NOMO-1 treated with dmso at 0.1 percent for 144 hours (cell line): ENCODE measurements at regions not wholly inside any gene's neighbourhood (a gene's known extent, or its start where the extent isn't known, plus 50 kb on each side); places are given as distances from the start of the nearest gene placed in this dataset.
"Not testable (repeated sequence)": the region's sequence is repeated elsewhere in the genome, so short reads cannot be mapped to it uniquely, and the experiment has no call there.

ENCODE experiments used
- DNase-seq: peaks from one replicate; lab custom pipeline; 2025; ENCODE audit not compliant: unreplicated experiment; lab: John Stamatoyannopoulos, UW

- no peak for DNase-seq
Observed at GRCh38 chr13:87153371-87153770, 517.8 kb upstream of the SLITRK5 start.

DNA sequence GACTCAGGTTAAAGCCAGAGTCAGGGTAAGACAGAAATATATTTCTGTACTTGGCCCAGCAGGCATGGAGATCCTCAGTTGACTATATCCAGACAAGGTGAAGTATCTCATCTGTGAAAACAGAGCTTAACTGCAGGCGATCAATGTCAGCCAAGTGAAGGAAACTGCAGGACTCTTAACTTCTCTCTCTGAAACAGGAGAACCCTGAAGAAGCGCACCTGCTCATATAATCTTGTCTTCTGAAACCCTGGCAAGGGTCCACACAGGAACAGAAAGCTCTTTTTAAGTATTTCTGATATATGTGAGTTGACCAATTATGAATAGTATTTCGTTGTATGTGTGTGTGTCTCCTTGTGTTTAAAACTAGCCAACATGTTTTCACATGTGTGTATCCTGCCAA is 504.8 kb upstream of the SLITRK5 start:
- no peak for DNase-seq

- no peak for DNase-seq
Observed at GRCh38 chr13:87168390-87168789, 502.8 kb upstream of the SLITRK5 start.

- DNase-seq = no peak
Observed at GRCh38 chr13:87169337-87169736, 501.8 kb upstream of the SLITRK5 start.

DNA sequence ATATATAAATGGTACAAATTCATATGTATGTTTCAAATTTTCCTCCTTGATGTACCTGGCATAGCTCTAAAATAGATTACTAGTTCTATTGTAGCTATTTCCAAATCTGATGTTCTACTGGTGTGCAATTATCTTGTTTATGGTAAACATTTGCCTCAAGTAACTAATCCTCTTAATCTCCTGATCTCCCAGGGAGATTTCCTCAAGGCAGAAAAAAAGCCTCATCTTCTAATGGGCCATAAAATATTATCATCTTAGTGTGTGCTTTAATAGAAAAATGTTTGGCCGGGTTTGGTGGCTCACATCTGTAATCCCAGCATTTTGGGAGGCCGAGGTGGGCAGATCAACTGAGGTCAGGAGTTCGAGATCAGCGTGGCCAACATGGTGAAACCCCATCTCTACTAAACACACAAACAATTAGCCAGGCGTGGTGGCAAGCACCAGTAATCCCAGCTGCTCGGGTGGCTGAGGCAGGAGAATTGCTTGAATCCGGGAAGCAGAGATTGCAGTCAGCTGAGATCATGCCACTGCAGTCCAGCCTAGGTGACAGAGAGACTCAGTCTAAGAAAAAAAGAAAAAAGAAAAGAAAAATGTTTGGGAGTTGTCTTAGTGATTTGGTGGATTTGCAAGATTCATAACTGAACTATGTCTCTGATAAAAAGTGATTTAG is 498.9 kb upstream of the SLITRK5 start:
- no peak for DNase-seq

- DNase-seq = not testable (repeated sequence)
Observed at GRCh38 chr13:87185138-87185537, 486.0 kb upstream of the SLITRK5 start.

GRCh38 chr13:87186647-87187046 is 484.5 kb upstream of the SLITRK5 start:
- DNase-seq = not testable (repeated sequence)

DNA sequence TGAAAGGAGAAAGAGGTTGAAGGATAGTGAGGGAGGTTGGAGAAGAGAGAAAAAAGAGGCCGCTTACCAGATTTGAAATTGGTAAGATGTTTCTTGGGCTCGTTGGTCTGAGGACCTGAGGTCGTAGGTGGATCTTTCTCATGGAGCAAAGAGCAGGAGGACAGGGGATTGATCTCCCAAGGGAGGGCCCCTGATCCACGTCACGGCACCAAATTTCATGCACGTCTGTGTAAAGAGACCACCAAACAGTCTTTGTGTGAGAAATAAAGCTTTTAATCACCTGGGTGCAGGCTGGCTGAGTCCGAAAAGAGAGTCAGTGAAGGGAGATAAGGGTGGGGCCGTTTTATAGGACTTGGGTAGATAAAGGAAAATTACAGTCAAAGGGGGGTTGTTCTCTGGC is 479.7 kb upstream of the SLITRK5 start:
- not testable (repeated sequence) for DNase-seq

DNA sequence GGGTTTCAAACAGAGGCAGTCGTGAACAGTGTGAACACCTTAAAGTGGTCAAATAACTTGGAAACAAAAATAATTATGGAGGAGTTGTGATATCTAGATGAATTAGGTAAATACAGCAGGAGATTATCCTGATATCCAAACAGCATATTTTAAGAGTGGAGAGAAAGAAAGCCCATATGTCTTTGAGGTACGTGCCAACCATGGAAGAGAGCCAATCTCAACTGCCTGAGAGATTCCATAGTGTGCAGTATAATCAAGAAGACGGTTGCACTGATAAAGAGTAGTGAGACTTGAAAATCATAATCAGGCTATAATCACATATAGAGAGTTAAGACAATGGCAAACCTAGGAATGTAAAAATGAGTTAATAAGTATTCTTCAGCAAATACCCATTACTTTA is 472.8 kb upstream of the SLITRK5 start:
- DNase-seq = no peak

DNA sequence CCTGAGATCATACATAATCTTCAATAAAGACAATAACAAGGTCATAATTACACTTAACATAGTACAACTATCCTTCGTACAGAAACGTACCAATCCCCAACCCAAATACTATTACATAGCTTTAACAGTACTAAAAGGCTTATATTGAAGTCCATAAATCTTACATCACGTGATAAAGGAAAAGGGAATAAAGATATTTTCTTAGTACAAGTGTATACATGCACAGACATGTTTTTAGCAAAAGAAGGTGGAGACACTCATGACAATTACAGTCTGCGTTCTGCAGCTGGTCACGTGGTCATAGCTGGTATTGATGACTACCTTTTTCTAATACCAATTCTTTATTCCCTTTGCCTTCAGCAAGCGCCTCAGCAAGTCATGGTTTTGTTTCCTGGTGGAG is 464.5 kb upstream of the SLITRK5 start:
- DNase-seq = no peak

DNA sequence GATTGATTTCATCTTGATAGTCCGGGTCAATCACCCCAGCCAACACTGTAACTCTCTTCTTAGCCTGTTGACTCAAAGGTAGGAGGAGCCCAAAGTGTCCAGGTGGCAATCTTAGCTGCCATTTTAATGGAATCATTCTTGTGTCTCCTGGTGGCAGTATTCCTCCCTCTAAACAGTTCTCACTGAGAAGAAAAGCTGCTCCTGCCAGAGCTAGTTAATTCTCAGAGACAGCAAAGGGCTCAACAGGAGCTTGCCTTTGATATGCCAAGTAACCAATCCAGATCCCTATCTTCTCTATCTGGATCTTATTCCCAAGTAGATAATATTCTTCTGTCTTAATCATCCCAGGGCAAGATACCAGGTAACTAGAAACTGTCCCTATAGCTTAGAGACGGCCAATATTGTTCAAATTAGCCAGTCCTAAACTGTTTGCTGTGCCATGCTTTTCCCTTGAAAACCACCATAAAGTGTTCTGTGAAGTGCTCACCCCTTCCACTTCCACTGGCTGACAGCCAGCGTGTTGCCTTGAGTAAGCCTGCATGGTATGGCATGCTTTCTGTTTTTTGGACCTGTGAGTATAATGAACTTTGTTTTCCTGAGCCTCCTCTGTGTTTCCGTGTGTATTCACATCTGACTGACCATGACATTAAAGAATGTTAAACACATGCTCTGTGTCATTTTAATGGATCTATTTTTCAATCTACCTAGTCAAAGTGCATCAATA is 463.7 kb upstream of the SLITRK5 start:
- DNase-seq = no peak

DNA sequence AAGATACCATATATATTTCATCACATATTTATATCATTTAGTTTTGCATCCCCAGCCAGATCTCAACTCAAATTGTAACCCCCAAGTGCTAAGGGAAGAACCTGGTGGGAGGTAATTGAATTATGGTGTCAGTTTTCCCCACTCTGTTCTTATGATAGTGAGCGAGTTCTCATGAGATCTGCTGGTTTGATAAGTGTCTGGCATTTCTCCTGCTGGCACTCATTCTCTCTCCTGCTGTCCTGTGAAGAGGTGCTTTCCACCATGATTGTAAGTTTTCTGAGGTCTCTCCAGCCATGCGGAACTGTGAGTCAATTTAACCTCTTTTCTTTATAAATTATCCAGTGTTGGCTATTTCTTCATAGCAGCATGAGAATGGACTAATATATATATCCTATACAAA is 462.5 kb upstream of the SLITRK5 start:
- DNase-seq = no peak

DNA sequence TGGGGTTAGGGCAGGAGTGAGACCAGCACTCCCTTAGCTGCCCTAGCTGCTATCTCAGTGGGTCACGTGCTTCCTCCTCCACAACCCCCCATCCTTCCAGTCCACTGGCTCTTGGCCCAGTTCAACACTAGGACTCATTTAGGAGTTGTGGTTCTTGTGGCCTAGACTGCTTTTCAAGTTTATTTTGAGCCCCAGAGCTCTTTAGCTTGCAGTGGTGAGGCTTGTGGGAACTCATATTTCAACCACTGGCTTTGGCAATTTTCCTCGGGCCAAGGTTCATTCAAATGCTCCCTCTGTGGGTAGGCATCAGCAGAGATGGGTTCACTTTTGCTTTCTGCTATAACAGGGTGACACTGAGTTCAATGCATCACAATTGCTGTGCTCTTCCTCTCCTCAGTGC is 436.2 kb upstream of the SLITRK5 start:
- no peak for DNase-seq

DNA sequence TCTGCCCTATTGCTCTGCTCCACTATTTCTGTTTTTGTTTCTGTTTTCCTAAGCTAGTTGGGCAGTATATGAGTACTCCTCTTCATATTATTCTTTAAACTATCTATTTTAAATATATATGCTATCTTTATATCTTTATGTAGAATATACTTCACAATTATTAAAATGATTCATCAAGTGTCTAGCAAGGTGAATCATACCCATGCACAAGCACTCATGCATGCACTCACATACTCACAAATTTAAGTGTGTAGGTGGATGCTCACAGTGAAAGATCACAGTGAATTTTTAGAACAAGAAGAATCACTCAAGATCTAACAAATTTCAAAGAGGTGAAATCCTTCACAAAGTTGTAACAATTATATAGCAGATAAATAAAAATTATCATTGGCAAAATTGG is 435.6 kb upstream of the SLITRK5 start:
- no peak for DNase-seq

- no peak for DNase-seq
Observed at GRCh38 chr13:87244256-87244890, 426.8 kb upstream of the SLITRK5 start.

DNA sequence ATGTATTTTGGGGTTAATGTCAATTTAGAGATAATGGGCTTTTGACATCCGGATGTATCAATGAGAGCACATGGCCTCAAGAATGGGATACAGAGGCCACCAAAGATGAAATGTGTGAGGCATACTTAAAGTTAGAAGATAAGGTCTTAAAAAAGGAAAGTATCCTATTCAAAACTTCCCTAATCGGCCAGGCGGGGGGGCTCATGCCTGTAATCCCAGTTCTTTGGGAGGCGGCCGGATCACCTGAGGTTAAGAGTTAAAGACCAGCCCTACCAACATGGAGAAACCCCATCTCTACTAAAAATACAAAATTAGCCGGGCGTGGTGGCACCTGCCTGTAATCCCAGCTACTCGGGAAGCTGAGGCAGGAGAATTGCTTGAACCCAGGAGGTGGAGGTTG is 421.3 kb upstream of the SLITRK5 start:
- DNase-seq = not testable (repeated sequence)

DNA sequence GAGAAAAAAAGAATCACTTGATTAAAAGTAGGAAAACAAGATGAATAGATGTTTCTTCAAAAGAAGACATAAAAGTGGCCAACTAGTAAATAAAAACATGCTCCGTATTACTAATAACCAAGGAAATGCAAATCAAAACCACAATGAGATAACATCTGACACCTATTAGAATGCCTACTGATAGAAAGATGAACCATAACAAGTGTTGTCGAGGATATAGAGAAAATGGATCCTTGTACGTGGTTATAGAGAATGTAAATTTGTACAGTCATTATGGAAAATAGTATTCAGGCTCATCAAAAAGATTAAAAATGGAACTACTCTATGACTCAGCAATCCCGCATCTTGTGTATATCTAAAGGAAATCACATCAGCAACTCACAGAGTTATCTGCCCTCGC is 415.8 kb upstream of the SLITRK5 start:
- no peak for DNase-seq

GRCh38 chr13:87259479-87260083 is 411.6 kb upstream of the SLITRK5 start:
- DNase-seq = no peak

DNA sequence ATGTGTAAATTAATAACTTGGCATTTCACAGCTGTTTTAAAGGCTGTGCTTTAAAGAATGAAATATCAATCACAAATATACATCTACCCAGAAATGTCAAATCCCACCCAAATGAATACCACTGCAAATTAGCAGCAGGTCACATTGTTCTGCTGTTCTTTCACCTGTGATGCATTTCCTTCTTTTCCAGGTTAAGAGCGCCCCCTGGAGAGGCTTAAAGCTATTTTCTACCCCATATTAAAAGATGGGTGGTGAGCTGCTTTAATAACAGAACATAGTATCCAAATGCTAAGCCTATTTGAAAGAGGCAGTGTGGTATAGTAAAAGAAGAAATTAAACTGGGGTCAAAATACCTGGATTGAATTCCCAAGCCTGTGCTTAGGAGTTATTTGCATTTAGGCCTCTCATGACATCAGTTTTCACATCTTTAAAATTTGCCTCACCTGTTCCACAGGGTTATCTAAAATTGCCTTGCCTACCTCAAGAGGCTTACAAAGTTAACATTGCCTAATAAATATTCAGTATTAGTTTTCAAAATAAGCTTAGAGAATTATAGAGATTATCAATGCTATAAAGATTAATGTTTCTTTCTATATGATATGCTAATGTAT is 396.9 kb upstream of the SLITRK5 start:
- no peak for DNase-seq

DNA sequence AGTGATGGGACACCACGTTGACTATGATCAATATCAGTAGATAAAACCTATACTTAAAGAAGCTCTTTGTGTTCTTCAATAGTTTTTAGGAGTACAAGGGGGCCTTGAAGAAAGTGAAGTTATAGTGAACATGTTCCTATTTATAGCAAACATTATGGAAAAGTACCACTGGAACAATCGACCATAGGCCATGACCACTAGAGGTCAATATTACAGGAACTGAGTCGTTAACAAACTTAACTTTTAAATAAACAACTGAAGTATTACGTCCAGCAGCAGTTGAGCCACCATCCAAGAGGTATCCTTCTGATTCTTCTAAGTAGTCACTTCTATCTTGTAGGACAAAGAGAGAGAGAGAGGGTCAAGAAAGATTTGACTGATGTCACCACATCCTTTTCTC is 391.0 kb upstream of the SLITRK5 start:
- DNase-seq = no peak

DNA sequence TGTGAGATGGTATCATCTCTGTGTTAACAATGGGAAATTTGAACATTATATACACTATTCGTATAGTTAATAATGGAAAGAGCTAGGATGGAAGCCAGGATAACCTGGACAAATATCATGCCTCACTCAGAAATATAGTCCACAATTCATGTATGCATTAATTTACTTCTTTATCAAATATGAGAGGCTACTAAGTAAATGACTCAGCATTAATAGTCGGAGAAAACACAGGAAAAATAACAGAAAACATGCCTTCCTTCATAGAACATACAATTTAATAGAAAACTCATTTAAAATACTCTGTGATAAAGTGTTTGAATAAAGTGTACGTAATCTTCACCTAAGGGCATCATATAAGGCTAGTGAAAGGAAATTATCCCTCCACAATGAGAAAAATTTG is 383.4 kb upstream of the SLITRK5 start:
- no peak for DNase-seq

DNA sequence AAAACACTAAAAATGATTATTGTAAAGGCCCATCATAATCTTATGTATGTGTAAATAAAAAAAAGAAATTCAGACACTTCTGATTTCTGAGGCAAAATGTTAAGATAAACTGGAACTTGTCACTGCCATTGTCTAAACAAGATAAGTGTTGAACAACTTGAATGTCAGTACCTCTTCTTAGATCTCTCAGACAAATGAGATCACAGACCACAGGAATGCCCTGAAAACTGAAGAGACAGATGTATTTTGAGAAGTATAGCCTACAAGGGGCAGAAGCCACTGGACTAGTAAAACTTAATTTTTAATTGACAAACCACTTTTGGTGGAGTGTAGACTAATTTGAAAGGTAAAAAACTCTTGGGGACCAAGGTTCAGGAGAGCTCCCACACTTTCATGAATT is 375.5 kb upstream of the SLITRK5 start:
- no peak for DNase-seq
